ENCODE measurements at regions not wholly inside any gene's neighbourhood (a gene's known extent, or its start where the extent isn't known, plus 50 kb on each side); places are given as distances from the start of the nearest gene placed in this dataset.

DNA sequence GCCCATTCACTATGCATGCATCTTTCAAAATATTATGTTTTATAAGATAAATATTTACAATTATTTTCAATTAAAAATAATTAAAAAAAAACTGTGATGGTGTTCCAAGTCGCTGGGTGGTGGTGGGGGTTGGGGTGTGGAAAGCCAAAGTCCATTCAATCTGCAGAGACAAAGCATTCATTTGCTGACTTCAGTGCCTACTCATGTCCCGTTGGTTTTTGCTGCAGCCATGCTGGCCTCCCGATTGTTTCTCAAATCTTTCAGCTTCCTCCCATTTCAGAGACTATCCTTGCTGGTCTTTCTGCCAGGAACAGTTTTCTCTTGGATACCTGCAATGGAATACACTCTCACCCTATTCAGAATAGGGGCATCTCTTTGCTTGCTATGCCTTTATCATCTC, 331.5 kb upstream of the NOVA1 start:
- H3K4me2 ChIP-seq (ENCODE audit: insufficient read depth, low read length): no peak overlapping the region
- H3K27me3 ChIP-seq (ENCODE audit: insufficient read depth, low read length): no peaks in the 10 kb centered on the region
- H3K4me3 ChIP-seq (ENCODE audit: insufficient read depth, low read length): no peak overlapping the region
- TF ChIP-seq CTCF (IDR thresholded peaks at IDR 0.05; ENCODE audit: extremely low read depth, low read depth, low read length): no peak
- H3K4me1 ChIP-seq (ENCODE audit: insufficient read depth, low read length): no peaks in the 10 kb centered on the region
- H3K9me3 ChIP-seq (ENCODE audit: low read depth, low read length): no peaks in the 10 kb centered on the region
- no peaks in the 10 kb centered on the region for H4K20me1 ChIP-seq (ENCODE audit: insufficient read depth, low read length)
- H3K79me2 ChIP-seq (ENCODE audit: insufficient read depth, low read length): no peaks in the 10 kb centered on the region
- H3K36me3 ChIP-seq (ENCODE audit: insufficient read depth, low read length): no peaks in the 10 kb centered on the region
- no peak overlapping the region for H2AFZ ChIP-seq (ENCODE audit: low read length)
- DNase-seq (ENCODE audit: insufficient read length, low spot score, missing footprints): no peak
- H3K27ac ChIP-seq (ENCODE audit: low read depth, low read length): no peak overlapping the region

DNA sequence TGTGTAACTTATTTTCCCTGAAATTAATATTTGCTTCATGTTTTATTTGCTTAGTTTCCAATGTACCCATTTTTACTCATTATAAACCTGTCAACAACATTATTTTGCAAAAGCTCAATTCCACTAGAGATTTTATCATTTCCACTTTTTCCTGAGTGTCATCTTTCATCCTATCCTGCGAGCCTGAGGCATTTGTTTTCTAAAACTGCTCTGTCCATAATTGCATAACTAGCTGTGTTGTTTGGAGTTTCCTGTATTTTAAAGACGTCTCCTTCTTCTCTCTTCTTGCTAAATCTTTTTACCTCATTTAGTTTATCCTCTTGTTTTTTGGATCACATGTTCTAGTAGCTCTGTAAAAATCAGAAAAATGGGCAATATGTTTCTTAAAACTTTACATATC, 332.7 kb upstream of the NOVA1 start:
- no peak for TF ChIP-seq CTCF (IDR thresholded peaks at IDR 0.05; ENCODE audit: extremely low read depth, low read depth, low read length)
- Histone ChIP-seq H3K27ac (ENCODE audit: low read depth, low read length) (no peak overlapping the region), H3K9me3 (ENCODE audit: low read depth, low read length) (no peaks in the 10 kb centered on the region), H2AFZ (ENCODE audit: low read length) (no peak overlapping the region), H3K4me3 (ENCODE audit: insufficient read depth, low read length) (no peak overlapping the region), H3K4me2 (ENCODE audit: insufficient read depth, low read length) (no peak overlapping the region), H4K20me1 (ENCODE audit: insufficient read depth, low read length) (no peaks in the 10 kb centered on the region), H3K4me1 (ENCODE audit: insufficient read depth, low read length) (no peaks in the 10 kb centered on the region), H3K27me3 (ENCODE audit: insufficient read depth, low read length) (no peaks in the 10 kb centered on the region), H3K36me3 (ENCODE audit: insufficient read depth, low read length) (no peaks in the 10 kb centered on the region), H3K79me2 (ENCODE audit: insufficient read depth, low read length) (no peaks in the 10 kb centered on the region)
- DNase-seq (ENCODE audit: insufficient read length, low spot score, missing footprints): no peak

GRCh38 chr14:26932606-26933005, 334.8 kb upstream of the NOVA1 start:
- Histone ChIP-seq H3K27ac (ENCODE audit: low read depth, low read length) (no peak overlapping the region), H3K9me3 (ENCODE audit: low read depth, low read length) (no peaks in the 10 kb centered on the region), H3K4me1 (ENCODE audit: insufficient read depth, low read length) (no peaks in the 10 kb centered on the region), H2AFZ (ENCODE audit: low read length) (no peak overlapping the region), H3K4me2 (ENCODE audit: insufficient read depth, low read length) (no peak overlapping the region), H4K20me1 (ENCODE audit: insufficient read depth, low read length) (no peaks in the 10 kb centered on the region), H3K4me3 (ENCODE audit: insufficient read depth, low read length) (no peak overlapping the region), H3K27me3 (ENCODE audit: insufficient read depth, low read length) (no peaks in the 10 kb centered on the region), H3K79me2 (ENCODE audit: insufficient read depth, low read length) (no peaks in the 10 kb centered on the region), H3K36me3 (ENCODE audit: insufficient read depth, low read length) (no peaks in the 10 kb centered on the region)
- TF ChIP-seq CTCF (IDR thresholded peaks at IDR 0.05; ENCODE audit: extremely low read depth, low read depth, low read length): no peak
- DNase-seq (ENCODE audit: insufficient read length, low spot score, missing footprints): no peak

DNA sequence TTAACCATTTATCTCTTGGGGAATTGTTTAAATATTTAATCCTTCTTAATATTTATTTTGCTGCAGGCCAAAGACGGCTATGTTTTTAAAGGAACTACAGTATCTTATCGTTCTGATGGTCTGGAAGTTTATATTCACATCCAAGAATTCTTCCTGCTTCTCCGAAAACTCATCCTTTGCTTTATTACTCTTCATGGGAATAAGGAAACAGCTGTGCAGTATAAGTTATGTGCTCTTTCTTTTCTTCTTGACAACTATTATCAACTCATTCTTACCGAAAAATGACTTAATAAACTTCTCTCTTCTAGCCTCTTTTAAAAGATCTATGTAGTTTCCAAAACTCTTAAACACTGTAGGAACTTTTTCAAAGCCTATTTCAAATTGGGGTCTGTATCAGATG, 335.6 kb upstream of the NOVA1 start:
- no peaks in the 10 kb centered on the region for H3K79me2 ChIP-seq (ENCODE audit: insufficient read depth, low read length)
- no peak for TF ChIP-seq CTCF (IDR thresholded peaks at IDR 0.05; ENCODE audit: extremely low read depth, low read depth, low read length)

More for the DNA sequence above, 335.6 kb upstream of the NOVA1 start:
- no peak overlapping the region for H3K4me2 ChIP-seq (ENCODE audit: insufficient read depth, low read length)
- no peaks in the 10 kb centered on the region for H3K9me3 ChIP-seq (ENCODE audit: low read depth, low read length)
- no peak overlapping the region for H2AFZ ChIP-seq (ENCODE audit: low read length)
- DNase-seq (ENCODE audit: insufficient read length, low spot score, missing footprints): no peak
- H3K4me3 ChIP-seq (ENCODE audit: insufficient read depth, low read length): no peak overlapping the region
- no peaks in the 10 kb centered on the region for H3K4me1 ChIP-seq (ENCODE audit: insufficient read depth, low read length)
- H3K36me3 ChIP-seq (ENCODE audit: insufficient read depth, low read length): no peaks in the 10 kb centered on the region
- H4K20me1 ChIP-seq (ENCODE audit: insufficient read depth, low read length): no peaks in the 10 kb centered on the region
- no peak overlapping the region for H3K27ac ChIP-seq (ENCODE audit: low read depth, low read length)
- no peaks in the 10 kb centered on the region for H3K27me3 ChIP-seq (ENCODE audit: insufficient read depth, low read length)
